ENCODE measurements at regions not wholly inside any gene's neighbourhood (a gene's known extent, or its start where the extent isn't known, plus 50 kb on each side); places are given as distances from the start of the nearest gene placed in this dataset.

DNA sequence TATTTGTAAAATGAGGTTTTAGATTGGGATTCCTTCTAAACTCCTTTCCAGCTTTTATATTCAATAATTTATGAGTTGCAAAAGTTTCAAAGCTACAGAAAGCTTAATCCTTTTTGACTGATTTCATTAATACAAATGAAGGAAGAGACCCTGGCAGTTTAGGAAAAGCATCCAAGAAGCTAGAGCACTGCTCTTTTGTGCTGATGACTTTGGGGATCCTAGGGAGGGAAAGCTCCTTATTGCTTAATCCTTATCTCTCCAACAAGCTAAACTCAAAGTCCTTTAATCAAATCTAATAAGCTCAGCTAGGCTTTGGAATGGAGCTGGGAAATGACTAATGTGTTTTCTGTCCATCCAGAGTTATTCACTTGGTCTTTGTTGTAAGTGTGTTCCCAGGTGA is 285.4 kb downstream of the ACTR3B start:
- CTCF ChIA-PET, result no interaction called here
- DNase-seq, result no peak
- H3K27ac ChIP-seq (ENCODE audit: low read depth, low read length), result no peak overlapping the region

GRCh38 chr7:153047079-153047959 is 287.8 kb downstream of the ACTR3B start:
- H3K9me3 ChIP-seq (ENCODE audit: low read length), result no peaks in the 10 kb centered on the region
- POLR2A ChIA-PET, result no interaction called here
- Mint-ChIP-seq H3K4me3 (no peak overlapping the region), H3K36me3 (no peaks in the 10 kb centered on the region), H3K27ac (no peak overlapping the region), H3K9me3 (peaks cover 0 to 5% (median 4%) of the 10 kb centered on the region in 5 donors), H3K27me3 (no peaks in the 10 kb centered on the region), H3K4me1 (no peaks in the 10 kb centered on the region)
- no peak overlapping the region for H3K4me3 ChIP-seq (ENCODE audit: low read length)
- H3K27me3 ChIP-seq (ENCODE audit: insufficient read depth, low read length, poor library complexity, severe bottlenecking), result no peaks in the 10 kb centered on the region
- no peak overlapping the region for H3K27ac ChIP-seq (ENCODE audit: low read depth, low read length)
- CTCF ChIA-PET, result no interaction called here
- H3K36me3 ChIP-seq (ENCODE audit: insufficient read depth, low read length), result no peaks in the 10 kb centered on the region
- H3K4me1 ChIP-seq (ENCODE audit: insufficient read depth, low read length), result no peaks in the 10 kb centered on the region
- no peak for DNase-seq

More for the DNA sequence above, 285.4 kb downstream of the ACTR3B start:
- Mint-ChIP-seq H3K4me3 (no peak overlapping the region), H3K27ac (no peak overlapping the region), H3K4me1 (no peaks in the 10 kb centered on the region), H3K9me3 (peaks cover 0 to 7% (median 2%) of the 10 kb centered on the region in 5 donors), H3K27me3 (no peaks in the 10 kb centered on the region), H3K36me3 (no peaks in the 10 kb centered on the region)
- no peaks in the 10 kb centered on the region for H3K4me1 ChIP-seq (ENCODE audit: insufficient read depth, low read length)
- H3K4me3 ChIP-seq (ENCODE audit: low read length), result no peak overlapping the region
- POLR2A ChIA-PET, result no interaction called here
- no peaks in the 10 kb centered on the region for H3K27me3 ChIP-seq (ENCODE audit: insufficient read depth, low read length, poor library complexity, severe bottlenecking)
- H3K36me3 ChIP-seq (ENCODE audit: insufficient read depth, low read length), result no peaks in the 10 kb centered on the region
- H3K9me3 ChIP-seq (ENCODE audit: low read length), result no peaks in the 10 kb centered on the region

- peaks cover 0 to 6% of the 10 kb centered on the region in 2 donors for H3K27me3 Mint-ChIP-seq
- peaks cover 0 to 5% (median 4%) of the 10 kb centered on the region in 5 donors for H3K9me3 Mint-ChIP-seq
- POLR2A ChIA-PET, result no interaction called here
- H3K4me3 Mint-ChIP-seq, result no peak overlapping the region
- Histone ChIP-seq H3K36me3 (ENCODE audit: insufficient read depth, low read length) (no peaks in the 10 kb centered on the region), H3K9me3 (ENCODE audit: low read length) (no peaks in the 10 kb centered on the region), H3K4me1 (ENCODE audit: insufficient read depth, low read length) (no peaks in the 10 kb centered on the region), H3K4me3 (ENCODE audit: low read length) (no peak overlapping the region), H3K27ac (ENCODE audit: low read depth, low read length) (no peak overlapping the region), H3K27me3 (ENCODE audit: insufficient read depth, low read length, poor library complexity, severe bottlenecking) (no peaks in the 10 kb centered on the region)
- H3K36me3 Mint-ChIP-seq, result no peaks in the 10 kb centered on the region
- no peaks in the 10 kb centered on the region for H3K4me1 Mint-ChIP-seq
- H3K27ac Mint-ChIP-seq, result no peak overlapping the region
- DNase-seq, result no peak
- CTCF ChIA-PET, result no interaction called here
Measured at GRCh38 chr7:153052206-153052605, 292.7 kb downstream of the ACTR3B start.

DNA sequence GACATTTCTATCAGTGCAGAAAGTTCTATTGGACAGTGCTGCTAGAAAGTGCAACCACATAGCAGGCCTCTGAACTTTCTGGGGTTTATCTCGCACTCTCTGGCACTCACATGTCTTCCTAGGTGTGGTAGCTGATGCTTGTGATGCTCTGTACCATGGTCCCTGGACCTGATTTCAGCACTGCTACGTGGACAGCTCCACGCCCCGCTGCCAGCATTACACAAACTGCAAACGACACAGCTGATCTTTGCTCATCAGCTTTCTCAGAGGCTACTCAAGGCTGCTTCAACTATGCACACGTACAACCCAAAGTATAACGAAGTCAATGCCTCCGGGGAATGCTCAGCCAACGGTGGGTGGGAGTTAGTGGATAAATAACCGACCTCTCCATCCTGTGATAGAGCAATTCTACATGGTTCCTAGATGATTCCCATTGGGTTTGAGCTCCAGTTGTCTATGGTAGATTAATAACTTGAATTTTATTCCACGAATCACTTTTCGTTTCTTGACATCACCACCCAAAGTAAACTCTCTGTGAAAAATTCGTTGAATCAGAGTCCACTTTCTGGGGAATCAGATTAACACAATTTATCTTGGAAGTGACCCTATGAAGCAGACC is 302.5 kb downstream of the ACTR3B start:
- Mint-ChIP-seq H3K36me3 (no peaks in the 10 kb centered on the region), H3K9me3 (peaks cover 0 to 6% (median 0%) of the 10 kb centered on the region in 5 donors), H3K4me1 (no peaks in the 10 kb centered on the region), H3K27me3 (peaks cover 0 to 6% of the 10 kb centered on the region in 2 donors), H3K27ac (no peak overlapping the region), H3K4me3 (no peak overlapping the region)
- H3K36me3 ChIP-seq (ENCODE audit: insufficient read depth, low read length), result no peaks in the 10 kb centered on the region
- H3K9me3 ChIP-seq (ENCODE audit: low read length), result no peaks in the 10 kb centered on the region
- no peak overlapping the region for H3K27ac ChIP-seq (ENCODE audit: low read depth, low read length)
- no peaks in the 10 kb centered on the region for H3K27me3 ChIP-seq (ENCODE audit: insufficient read depth, low read length, poor library complexity, severe bottlenecking)
- CTCF ChIA-PET, result no interaction called here
- DNase-seq, result no peak
- POLR2A ChIA-PET, result no interaction called here
- H3K4me1 ChIP-seq (ENCODE audit: insufficient read depth, low read length), result no peaks in the 10 kb centered on the region
- no peak overlapping the region for H3K4me3 ChIP-seq (ENCODE audit: low read length)

DNA sequence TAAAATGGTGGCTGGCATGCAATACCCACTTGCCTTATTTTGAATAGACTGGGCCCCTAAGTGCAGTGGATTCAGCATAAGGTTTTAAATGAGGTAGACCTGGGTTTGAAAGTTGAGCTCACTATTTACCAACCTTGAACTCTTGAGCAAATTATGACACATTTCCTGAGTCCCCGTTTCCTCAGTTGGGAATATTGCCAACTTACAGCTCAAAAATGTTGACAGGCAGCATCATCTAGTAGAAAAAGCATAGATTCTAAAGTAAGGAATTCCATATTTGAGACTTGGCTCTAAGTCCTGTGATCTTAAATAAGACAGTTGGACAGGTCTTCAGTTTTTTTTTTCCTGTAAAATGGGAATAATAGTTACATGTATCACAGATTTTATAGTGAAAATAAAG is 305.5 kb downstream of the ACTR3B start:
- Mint-ChIP-seq H3K4me1 (no peaks in the 10 kb centered on the region), H3K27ac (no peak overlapping the region), H3K9me3 (peaks cover 0 to 2% (median 0%) of the 10 kb centered on the region in 5 donors), H3K4me3 (no peak overlapping the region), H3K27me3 (no peaks in the 10 kb centered on the region), H3K36me3 (no peaks in the 10 kb centered on the region)
- Histone ChIP-seq H3K27ac (ENCODE audit: low read depth, low read length) (no peak overlapping the region), H3K36me3 (ENCODE audit: insufficient read depth, low read length) (no peaks in the 10 kb centered on the region), H3K4me3 (ENCODE audit: low read length) (no peak overlapping the region), H3K9me3 (ENCODE audit: low read length) (no peaks in the 10 kb centered on the region), H3K27me3 (ENCODE audit: insufficient read depth, low read length, poor library complexity, severe bottlenecking) (no peaks in the 10 kb centered on the region), H3K4me1 (ENCODE audit: insufficient read depth, low read length) (no peaks in the 10 kb centered on the region)
- DNase-seq, result no peak
- CTCF ChIA-PET, result no interaction called here
- POLR2A ChIA-PET, result no interaction called here

GRCh38 chr7:153066711-153067110 is 307.2 kb downstream of the ACTR3B start:
- H3K4me1 Mint-ChIP-seq, result no peaks in the 10 kb centered on the region

GRCh38 chr7:153070141-153070540 is 310.6 kb downstream of the ACTR3B start:
- CTCF ChIA-PET, result no interaction called here
- Histone ChIP-seq H3K4me1 (ENCODE audit: insufficient read depth, low read length) (no peaks in the 10 kb centered on the region), H3K36me3 (ENCODE audit: insufficient read depth, low read length) (no peaks in the 10 kb centered on the region), H3K4me3 (ENCODE audit: low read length) (no peak overlapping the region), H3K27ac (ENCODE audit: low read depth, low read length) (no peak overlapping the region), H3K9me3 (ENCODE audit: low read length) (no peaks in the 10 kb centered on the region), H3K27me3 (ENCODE audit: insufficient read depth, low read length, poor library complexity, severe bottlenecking) (no peaks in the 10 kb centered on the region)
- Mint-ChIP-seq H3K27me3 (no peaks in the 10 kb centered on the region), H3K4me3 (no peak overlapping the region), H3K9me3 (peaks cover 0 to 2% (median 0%) of the 10 kb centered on the region in 5 donors), H3K27ac (peak overlapping the region in 1 of 8 donors; percentile 27), H3K36me3 (no peaks in the 10 kb centered on the region), H3K4me1 (no peaks in the 10 kb centered on the region)
- POLR2A ChIA-PET, result no interaction called here
- no peak for DNase-seq

More at GRCh38 chr7:153066711-153067110, 307.2 kb downstream of the ACTR3B start:
- no peak overlapping the region for H3K27ac Mint-ChIP-seq
- Histone ChIP-seq H3K9me3 (ENCODE audit: low read length) (no peaks in the 10 kb centered on the region), H3K27ac (ENCODE audit: low read depth, low read length) (no peak overlapping the region), H3K4me1 (ENCODE audit: insufficient read depth, low read length) (no peaks in the 10 kb centered on the region), H3K4me3 (ENCODE audit: low read length) (no peak overlapping the region), H3K27me3 (ENCODE audit: insufficient read depth, low read length, poor library complexity, severe bottlenecking) (no peaks in the 10 kb centered on the region), H3K36me3 (ENCODE audit: insufficient read depth, low read length) (no peaks in the 10 kb centered on the region)
- H3K36me3 Mint-ChIP-seq, result no peaks in the 10 kb centered on the region
- ChIA-PET POLR2A (no interaction called here), CTCF (no interaction called here)
- no peaks in the 10 kb centered on the region for H3K9me3 Mint-ChIP-seq
- H3K4me3 Mint-ChIP-seq, result no peak overlapping the region
- no peaks in the 10 kb centered on the region for H3K27me3 Mint-ChIP-seq
- DNase-seq, result no peak

- Histone ChIP-seq H3K27ac (ENCODE audit: low read depth, low read length) (no peak overlapping the region), H3K36me3 (ENCODE audit: insufficient read depth, low read length) (no peaks in the 10 kb centered on the region), H3K9me3 (ENCODE audit: low read length) (no peaks in the 10 kb centered on the region), H3K27me3 (ENCODE audit: insufficient read depth, low read length, poor library complexity, severe bottlenecking) (no peaks in the 10 kb centered on the region), H3K4me3 (ENCODE audit: low read length) (no peak overlapping the region), H3K4me1 (ENCODE audit: insufficient read depth, low read length) (no peaks in the 10 kb centered on the region)
- no peak overlapping the region for H3K27ac Mint-ChIP-seq
- H3K27me3 Mint-ChIP-seq, result no peaks in the 10 kb centered on the region
- ChIA-PET CTCF (no interaction called here), POLR2A (no interaction called here)
- no peak overlapping the region for H3K4me3 Mint-ChIP-seq
- H3K36me3 Mint-ChIP-seq, result no peaks in the 10 kb centered on the region
- H3K9me3 Mint-ChIP-seq, result peaks cover 0 to 2% (median 0%) of the 10 kb centered on the region in 5 donors
- H3K4me1 Mint-ChIP-seq, result no peaks in the 10 kb centered on the region
- DNase-seq, result no peak
Measured at GRCh38 chr7:153072806-153073205, 313.3 kb downstream of the ACTR3B start.
